ENCODE measurements at regions not wholly inside any gene's neighbourhood (a gene's known extent, or its start where the extent isn't known, plus 50 kb on each side); places are given as distances from the start of the nearest gene placed in this dataset.
"Not testable (repeated sequence)": the region's sequence is repeated elsewhere in the genome, so short reads cannot be mapped to it uniquely, and the experiment has no call there.

- DNase-seq, result no peak
Measured at GRCh38 chr17:20774472-20775135, 195.1 kb downstream of the CDRT15L2 start.

- no peak for DNase-seq
Measured at GRCh38 chr17:20775331-20775730, 195.8 kb downstream of the CDRT15L2 start.

GRCh38 chr17:20779521-20779920, 200.0 kb downstream of the CDRT15L2 start:
- DNase-seq, result no peak

GRCh38 chr17:20781260-20781659, 201.7 kb downstream of the CDRT15L2 start:
- DNase-seq, result no peak

GRCh38 chr17:20781869-20782268, 202.3 kb downstream of the CDRT15L2 start:
- DNase-seq, result not testable (repeated sequence)

GRCh38 chr17:20783091-20783490, 203.6 kb downstream of the CDRT15L2 start:
- DNase-seq, result no peak

- DNase-seq, result no peak
Measured at GRCh38 chr17:20784100-20784665, 204.7 kb downstream of the CDRT15L2 start.

GRCh38 chr17:20787281-20787680, 207.8 kb downstream of the CDRT15L2 start:
- no peak for DNase-seq

- no peak for DNase-seq
Measured at GRCh38 chr17:20791626-20792025, 212.1 kb downstream of the CDRT15L2 start.

GRCh38 chr17:20794532-20794931, 215.0 kb downstream of the CDRT15L2 start:
- not testable (repeated sequence) for DNase-seq

GRCh38 chr17:20797292-20797691, 217.8 kb downstream of the CDRT15L2 start:
- no peak for DNase-seq

GRCh38 chr17:20800146-20800545, 220.6 kb downstream of the CDRT15L2 start:
- DNase-seq, result no peak

GRCh38 chr17:20805751-20806150, 226.2 kb downstream of the CDRT15L2 start:
- no peak for DNase-seq

GRCh38 chr17:20807566-20807965, 228.0 kb downstream of the CDRT15L2 start:
- DNase-seq, result not testable (repeated sequence)

GRCh38 chr17:20815410-20815809, 227.4 kb downstream of the USP22 start:
- not testable (repeated sequence) for DNase-seq

- no peak for DNase-seq
Measured at GRCh38 chr17:20823905-20824304, 218.9 kb downstream of the USP22 start.

GRCh38 chr17:20825539-20825938, 217.3 kb downstream of the USP22 start:
- DNase-seq, result no peak

- DNase-seq, result not testable (repeated sequence)
Measured at GRCh38 chr17:20840453-20840852, 202.4 kb downstream of the USP22 start.

GRCh38 chr17:20840987-20841865, 201.6 kb downstream of the USP22 start:
- DNase-seq, result not testable (repeated sequence)

GRCh38 chr17:20842012-20842411, 200.8 kb downstream of the USP22 start:
- not testable (repeated sequence) for DNase-seq

- not testable (repeated sequence) for DNase-seq
Measured at GRCh38 chr17:20843261-20843660, 199.6 kb downstream of the USP22 start.

GRCh38 chr17:20843799-20844553, 198.8 kb downstream of the USP22 start:
- DNase-seq, result not testable (repeated sequence)

- not testable (repeated sequence) for DNase-seq
Measured at GRCh38 chr17:20848869-20849443, 193.9 kb downstream of the USP22 start.
